ENCODE measurements at regions not wholly inside any gene's neighbourhood (a gene's known extent, or its start where the extent isn't known, plus 50 kb on each side); places are given as distances from the start of the nearest gene placed in this dataset.

DNA sequence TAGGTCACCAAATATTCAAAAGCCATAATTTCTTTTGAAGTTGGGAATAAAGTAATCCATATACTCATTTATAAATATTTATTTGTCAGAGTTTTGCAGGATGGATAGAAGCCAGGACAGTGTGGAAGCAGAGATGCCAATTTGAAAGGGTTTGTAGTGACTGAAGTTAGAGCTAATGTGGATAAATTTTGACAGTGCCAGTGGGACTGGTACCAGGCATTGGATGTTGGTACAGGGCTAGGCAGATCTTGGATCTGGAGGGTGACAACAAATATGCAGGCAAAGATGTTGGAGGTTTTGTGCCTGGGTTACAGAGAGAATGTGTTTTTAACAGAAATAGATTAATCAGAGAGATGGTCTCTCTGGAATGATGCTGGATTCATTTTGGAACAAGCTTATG, 135.6 kb downstream of the DMRTA1 start:
- TF ChIP-seq, protein P1, sequence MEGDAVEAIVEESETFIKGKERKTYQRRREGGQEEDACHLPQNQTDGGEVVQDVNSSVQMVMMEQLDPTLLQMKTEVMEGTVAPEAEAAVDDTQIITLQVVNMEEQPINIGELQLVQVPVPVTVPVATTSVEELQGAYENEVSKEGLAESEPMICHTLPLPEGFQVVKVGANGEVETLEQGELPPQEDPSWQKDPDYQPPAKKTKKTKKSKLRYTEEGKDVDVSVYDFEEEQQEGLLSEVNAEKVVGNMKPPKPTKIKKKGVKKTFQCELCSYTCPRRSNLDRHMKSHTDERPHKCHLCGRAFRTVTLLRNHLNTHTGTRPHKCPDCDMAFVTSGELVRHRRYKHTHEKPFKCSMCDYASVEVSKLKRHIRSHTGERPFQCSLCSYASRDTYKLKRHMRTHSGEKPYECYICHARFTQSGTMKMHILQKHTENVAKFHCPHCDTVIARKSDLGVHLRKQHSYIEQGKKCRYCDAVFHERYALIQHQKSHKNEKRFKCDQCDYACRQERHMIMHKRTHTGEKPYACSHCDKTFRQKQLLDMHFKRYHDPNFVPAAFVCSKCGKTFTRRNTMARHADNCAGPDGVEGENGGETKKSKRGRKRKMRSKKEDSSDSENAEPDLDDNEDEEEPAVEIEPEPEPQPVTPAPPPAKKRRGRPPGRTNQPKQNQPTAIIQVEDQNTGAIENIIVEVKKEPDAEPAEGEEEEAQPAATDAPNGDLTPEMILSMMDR (IDR thresholded peaks at IDR 0.05; ENCODE audit: low read depth, low read length, poor library complexity, severe bottlenecking), result no peak
- no peak for TF ChIP-seq EZH2phosphoT487 (IDR thresholded peaks at IDR 0.05; ENCODE audit: borderline replicate concordance, low read length)

Data from DOHH2 (cell line).